ENCODE measurements at regions not wholly inside any gene's neighbourhood (a gene's known extent, or its start where the extent isn't known, plus 50 kb on each side); places are given as distances from the start of the nearest gene placed in this dataset.
"Not testable (repeated sequence)": the region's sequence is repeated elsewhere in the genome, so short reads cannot be mapped to it uniquely, and the experiment has no call there.

GRCh38 chr10:43998021-43998809, 349.5 kb upstream of the ZNF32 start:
- Histone ChIP-seq H3K9me3 (ENCODE audit: control insufficient read depth, low read depth, low read length) (no peaks in the 10 kb centered on the region), H3K4me3 (ENCODE audit: low read length) (no peak overlapping the region), H3K27ac (ENCODE audit: low read length) (no peak overlapping the region), H3K36me3 (ENCODE audit: control insufficient read depth, insufficient read depth, low read length) (no peaks in the 10 kb centered on the region), H3K27me3 (ENCODE audit: control insufficient read depth, insufficient read depth, low read length) (no peaks in the 10 kb centered on the region), H3K4me1 (ENCODE audit: control insufficient read depth, insufficient read depth, low read length) (no peaks in the 10 kb centered on the region)
- WGBS (ENCODE audit: insufficient coverage, low lambda C conversion rate), result no CpG with 5 or more reads among the region's 4 CpGs
- no peak for DNase-seq

GRCh38 chr10:43997330-43997729, 348.6 kb upstream of the ZNF32 start:
- Histone ChIP-seq H3K36me3 (ENCODE audit: control insufficient read depth, insufficient read depth, low read length) (no peaks in the 10 kb centered on the region), H3K27me3 (ENCODE audit: control insufficient read depth, insufficient read depth, low read length) (no peaks in the 10 kb centered on the region), H3K9me3 (ENCODE audit: control insufficient read depth, low read depth, low read length) (no peaks in the 10 kb centered on the region), H3K27ac (ENCODE audit: low read length) (no peak overlapping the region), H3K4me1 (ENCODE audit: control insufficient read depth, insufficient read depth, low read length) (no peaks in the 10 kb centered on the region), H3K4me3 (ENCODE audit: low read length) (no peak overlapping the region)
- no peak for DNase-seq
- no CpG with 5 or more reads among the region's 3 CpGs for WGBS (ENCODE audit: insufficient coverage, low lambda C conversion rate)

GRCh38 chr10:43994539-43994938, 345.9 kb upstream of the ZNF32 start:
- DNase-seq, result no peak
- WGBS (ENCODE audit: insufficient coverage, low lambda C conversion rate), result 100% methylated on average over 1 of the region's 2 CpGs
- Histone ChIP-seq H3K9me3 (ENCODE audit: control insufficient read depth, low read depth, low read length) (no peaks in the 10 kb centered on the region), H3K27me3 (ENCODE audit: control insufficient read depth, insufficient read depth, low read length) (no peaks in the 10 kb centered on the region), H3K36me3 (ENCODE audit: control insufficient read depth, insufficient read depth, low read length) (no peaks in the 10 kb centered on the region), H3K27ac (ENCODE audit: low read length) (no peak overlapping the region), H3K4me3 (ENCODE audit: low read length) (no peak overlapping the region), H3K4me1 (ENCODE audit: control insufficient read depth, insufficient read depth, low read length) (no peaks in the 10 kb centered on the region)

- not testable (repeated sequence) for H3K36me3 ChIP-seq (ENCODE audit: control insufficient read depth, insufficient read depth, low read length); H3K4me3 ChIP-seq (ENCODE audit: low read length); H3K4me1 ChIP-seq (ENCODE audit: control insufficient read depth, insufficient read depth, low read length); H3K27me3 ChIP-seq (ENCODE audit: control insufficient read depth, insufficient read depth, low read length); DNase-seq; H3K9me3 ChIP-seq (ENCODE audit: control insufficient read depth, low read depth, low read length); H3K27ac ChIP-seq (ENCODE audit: low read length)
- no CpG with 5 or more reads among the region's 19 CpGs for WGBS (ENCODE audit: insufficient coverage, low lambda C conversion rate)
Observed at GRCh38 chr10:43992816-43993215, 344.1 kb upstream of the ZNF32 start.

- Histone ChIP-seq H3K27me3 (ENCODE audit: control insufficient read depth, insufficient read depth, low read length) (peaks cover 2% of the 10 kb centered on the region), H3K4me3 (ENCODE audit: low read length) (no peak overlapping the region), H3K36me3 (ENCODE audit: control insufficient read depth, insufficient read depth, low read length) (no peaks in the 10 kb centered on the region), H3K4me1 (ENCODE audit: control insufficient read depth, insufficient read depth, low read length) (no peaks in the 10 kb centered on the region), H3K9me3 (ENCODE audit: control insufficient read depth, low read depth, low read length) (no peaks in the 10 kb centered on the region), H3K27ac (ENCODE audit: low read length) (no peak overlapping the region)
- no CpG with 5 or more reads among the region's 4 CpGs for WGBS (ENCODE audit: insufficient coverage, low lambda C conversion rate)
- DNase-seq, result no peak
Observed at GRCh38 chr10:43986374-43986773, 337.7 kb upstream of the ZNF32 start.

- Histone ChIP-seq H3K27ac (ENCODE audit: low read length) (no peak overlapping the region), H3K27me3 (ENCODE audit: control insufficient read depth, insufficient read depth, low read length) (peaks cover 2% of the 10 kb centered on the region), H3K4me1 (ENCODE audit: control insufficient read depth, insufficient read depth, low read length) (no peaks in the 10 kb centered on the region), H3K36me3 (ENCODE audit: control insufficient read depth, insufficient read depth, low read length) (no peaks in the 10 kb centered on the region), H3K4me3 (ENCODE audit: low read length) (no peak overlapping the region), H3K9me3 (ENCODE audit: control insufficient read depth, low read depth, low read length) (no peaks in the 10 kb centered on the region)
- no CpG with 5 or more reads among the region's 5 CpGs for WGBS (ENCODE audit: insufficient coverage, low lambda C conversion rate)
- DNase-seq, result no peak
Observed at GRCh38 chr10:43985941-43986340, 337.3 kb upstream of the ZNF32 start.

- H3K27me3 ChIP-seq (ENCODE audit: control insufficient read depth, insufficient read depth, low read length), result peaks cover 2% of the 10 kb centered on the region
- no peak for DNase-seq
- H3K4me1 ChIP-seq (ENCODE audit: control insufficient read depth, insufficient read depth, low read length), result no peaks in the 10 kb centered on the region
- no peak overlapping the region for H3K27ac ChIP-seq (ENCODE audit: low read length)
- no CpG with 5 or more reads among the region's 1 CpG for WGBS (ENCODE audit: insufficient coverage, low lambda C conversion rate)
- H3K9me3 ChIP-seq (ENCODE audit: control insufficient read depth, low read depth, low read length), result no peaks in the 10 kb centered on the region
- H3K4me3 ChIP-seq (ENCODE audit: low read length), result no peak overlapping the region
- H3K36me3 ChIP-seq (ENCODE audit: control insufficient read depth, insufficient read depth, low read length), result no peaks in the 10 kb centered on the region
Observed at GRCh38 chr10:43983856-43984271, 335.2 kb upstream of the ZNF32 start.

- Histone ChIP-seq H3K4me1 (ENCODE audit: control insufficient read depth, insufficient read depth, low read length) (no peaks in the 10 kb centered on the region), H3K9me3 (ENCODE audit: control insufficient read depth, low read depth, low read length) (no peaks in the 10 kb centered on the region), H3K27me3 (ENCODE audit: control insufficient read depth, insufficient read depth, low read length) (no peaks in the 10 kb centered on the region), H3K27ac (ENCODE audit: low read length) (no peak overlapping the region), H3K4me3 (ENCODE audit: low read length) (no peak overlapping the region), H3K36me3 (ENCODE audit: control insufficient read depth, insufficient read depth, low read length) (no peaks in the 10 kb centered on the region)
- DNase-seq, result no peak
- WGBS (ENCODE audit: insufficient coverage, low lambda C conversion rate), result no CpG with 5 or more reads among the region's 6 CpGs
Observed at GRCh38 chr10:43983405-43983804, 334.7 kb upstream of the ZNF32 start.

- WGBS (ENCODE audit: insufficient coverage, low lambda C conversion rate), result no CpG with 5 or more reads among the region's 3 CpGs
- no peaks in the 10 kb centered on the region for H3K9me3 ChIP-seq (ENCODE audit: control insufficient read depth, low read depth, low read length)
- no peaks in the 10 kb centered on the region for H3K27me3 ChIP-seq (ENCODE audit: control insufficient read depth, insufficient read depth, low read length)
- no peak overlapping the region for H3K27ac ChIP-seq (ENCODE audit: low read length)
- DNase-seq, result no peak
- H3K4me1 ChIP-seq (ENCODE audit: control insufficient read depth, insufficient read depth, low read length), result no peaks in the 10 kb centered on the region
- H3K36me3 ChIP-seq (ENCODE audit: control insufficient read depth, insufficient read depth, low read length), result no peaks in the 10 kb centered on the region
- no peak overlapping the region for H3K4me3 ChIP-seq (ENCODE audit: low read length)
Observed at GRCh38 chr10:43982250-43982649, 333.6 kb upstream of the ZNF32 start.

- Histone ChIP-seq H3K9me3 (ENCODE audit: control insufficient read depth, low read depth, low read length) (no peaks in the 10 kb centered on the region), H3K27me3 (ENCODE audit: control insufficient read depth, insufficient read depth, low read length) (no peaks in the 10 kb centered on the region), H3K4me3 (ENCODE audit: low read length) (no peak overlapping the region), H3K36me3 (ENCODE audit: control insufficient read depth, insufficient read depth, low read length) (no peaks in the 10 kb centered on the region), H3K4me1 (ENCODE audit: control insufficient read depth, insufficient read depth, low read length) (no peaks in the 10 kb centered on the region), H3K27ac (ENCODE audit: low read length) (no peak overlapping the region)
- WGBS (ENCODE audit: insufficient coverage, low lambda C conversion rate), result no CpG with 5 or more reads among the region's 2 CpGs
- DNase-seq, result no peak
Observed at GRCh38 chr10:43981696-43982095, 333.0 kb upstream of the ZNF32 start.

GRCh38 chr10:43981232-43981631, 332.6 kb upstream of the ZNF32 start:
- Histone ChIP-seq H3K36me3 (ENCODE audit: control insufficient read depth, insufficient read depth, low read length) (no peaks in the 10 kb centered on the region), H3K27me3 (ENCODE audit: control insufficient read depth, insufficient read depth, low read length) (no peaks in the 10 kb centered on the region), H3K27ac (ENCODE audit: low read length) (no peak overlapping the region), H3K4me3 (ENCODE audit: low read length) (no peak overlapping the region), H3K4me1 (ENCODE audit: control insufficient read depth, insufficient read depth, low read length) (no peaks in the 10 kb centered on the region), H3K9me3 (ENCODE audit: control insufficient read depth, low read depth, low read length) (no peaks in the 10 kb centered on the region)
- no peak for DNase-seq
- WGBS (ENCODE audit: insufficient coverage, low lambda C conversion rate), result no CpG with 5 or more reads among the region's 1 CpG
